ENCODE measurements at regions not wholly inside any gene's neighbourhood (a gene's known extent, or its start where the extent isn't known, plus 50 kb on each side); places are given as distances from the start of the nearest gene placed in this dataset.

- H3K79me1 ChIP-seq (ENCODE audit: insufficient read depth, low read depth, low read length, poor library complexity, severe bottlenecking), result no peaks in the 10 kb centered on the region
- no peak overlapping the region for H2BK15ac ChIP-seq (ENCODE audit: low read depth, low read length)
- no peaks in the 10 kb centered on the region for H3K9me3 ChIP-seq (ENCODE audit: control insufficient read depth, low read depth, low read length)
- H3K36me3 Mint-ChIP-seq (ENCODE audit: insufficient read depth in 1 of 3, low read depth in 3 of 3), result no peaks in the 10 kb centered on the region
- H2BK12ac ChIP-seq (ENCODE audit: insufficient read length, low read depth, low read length), result no peak overlapping the region
- peaks cover 0 to 7% of the 10 kb centered on the region in 2 experiments; a peak in 2 of 4 replicates for H3K4me1 Mint-ChIP-seq
- WGBS (ENCODE audit: extremely low coverage, insufficient read length, low lambda C conversion rate), result no CpG with 5 or more reads among the region's 4 CpGs
- H3K4me3 Mint-ChIP-seq, result no peak overlapping the region
- no peak overlapping the region for H4K5ac ChIP-seq (ENCODE audit: insufficient read length, low read depth, low read length)
- H3K27me3 ChIP-seq (ENCODE audit: insufficient read depth, low read length), result no peaks in the 10 kb centered on the region
- no peaks in the 10 kb centered on the region for H3K9me3 Mint-ChIP-seq
- H2AFZ ChIP-seq (ENCODE audit: low read length), result no peak overlapping the region
- H3K23ac ChIP-seq (ENCODE audit: insufficient read length, low read depth, low read length), result no peak overlapping the region
- no peak overlapping the region for H3K14ac ChIP-seq (ENCODE audit: insufficient read depth, low read length)
- H3T11ph ChIP-seq (ENCODE audit: low read length), result no peak overlapping the region
- no peak overlapping the region for H2BK5ac ChIP-seq (ENCODE audit: insufficient read length, low read length)
- H3K27ac ChIP-seq (ENCODE audit: insufficient read length, low read depth, low read length), result no peak overlapping the region
- H3K23me2 ChIP-seq (ENCODE audit: insufficient read length, low read depth, low read length, poor library complexity, severe bottlenecking), result no peaks in the 10 kb centered on the region
- H3K27me3 Mint-ChIP-seq (ENCODE audit: low read depth), result no peaks in the 10 kb centered on the region
- DNase-seq, result no peak
- H3K18ac ChIP-seq (ENCODE audit: insufficient read length, low read depth, low read length), result no peak overlapping the region
- no peak for TF ChIP-seq CTCF (conservative IDR thresholded peaks at IDR 0.05)
- H3K56ac ChIP-seq (ENCODE audit: insufficient read length, low read depth, low read length), result no peak overlapping the region
- no peaks in the 10 kb centered on the region for H3K4me1 ChIP-seq (ENCODE audit: insufficient read depth, low read length)
- H3K4ac ChIP-seq (ENCODE audit: low read depth, low read length), result no peak overlapping the region
- no peak overlapping the region for H3K4me2 ChIP-seq (ENCODE audit: insufficient read depth, insufficient read length, low read length)
- no peak overlapping the region for H2BK20ac ChIP-seq (ENCODE audit: low read depth, low read length, poor library complexity, severe bottlenecking)
- no peak overlapping the region for H3K27ac Mint-ChIP-seq
- H4K20me1 ChIP-seq (ENCODE audit: control insufficient read depth, insufficient read depth, insufficient read length), result peaks cover 2% of the 10 kb centered on the region
- H4K8ac ChIP-seq (replicated peaks; ENCODE audit: insufficient read length, low read depth, low read length), result no peak overlapping the region
- H3K79me2 ChIP-seq (ENCODE audit: insufficient read depth, low read length), result no peaks in the 10 kb centered on the region
- H2BK120ac ChIP-seq (ENCODE audit: low read depth, low read length, poor library complexity, severe bottlenecking), result no peak overlapping the region
- H2AK5ac ChIP-seq (ENCODE audit: insufficient read length, low read length), result no peak overlapping the region
- H4K91ac ChIP-seq (ENCODE audit: insufficient read length, low read depth, low read length), result no peak overlapping the region
- H3K9ac ChIP-seq (ENCODE audit: extremely low read depth, insufficient read length, low read length), result no peak overlapping the region
Measured at GRCh38 chr2:196316050-196316430, 144.7 kb upstream of the STK17B start.

All from H9 (cell line).